HepG2 (cell line): ENCODE measurements at regions not wholly inside any gene's neighbourhood (a gene's known extent, or its start where the extent isn't known, plus 50 kb on each side); places are given as distances from the start of the nearest gene placed in this dataset.

ENCODE experiments used
- ATAC-seq: fragments of 200-7000 bp; cut with Tn5 transposase; 3 replicates; pipeline ENCODE4 v1.9.1; 2020; ENCODE audit warnings: mild to moderate bottlenecking, moderate library complexity
- BruUV-seq: library from RNA; stranded (reverse); fragments of 400-500 nt; replicated peaks from 2 replicates; lab custom pipeline; 2021; lab: Mats Ljungman, UMichigan
- CTCF ChIA-PET: fragments of 300-600 bp; formaldehyde crosslinking; extraction: SDS; loops from one replicate; lab custom pipeline; 2021; ENCODE audit warnings: low total read pairs, inconsistent platforms, low intra/inter-chr PET ratio; lab: Yijun Ruan, JAX
- POLR2A ChIA-PET: fragments of 350-600 bp; sonication (Branson Sonifier 250); formaldehyde crosslinking; loops from one replicate; lab custom pipeline; 2020; ENCODE audit warnings: antibody characterized with exemption, inconsistent platforms; lab: Yijun Ruan, JAX
- DNase-seq: peaks from one replicate; pipeline ENCODE4 v3.0.0-alpha.2; 2015; ENCODE audit warnings: low spot score
- FAIRE-seq: peaks from 3 replicates; lab custom pipeline; 2011; peaks lifted over from hg19 to GRCh38; lab: Jason Lieb, UNC
- H2AFZ ChIP-seq: one replicate; pipeline ENCODE4 v1.6.1; 2011; ENCODE audit warnings: low read length, inconsistent platforms
- H3K27ac ChIP-seq: fragments of 300-600 bp; 3 replicates; pipeline ENCODE4 v1.8.0; 2011; ENCODE audit warnings: mixed run types, mild to moderate bottlenecking, mixed read lengths, low read length, inconsistent platforms; ENCODE audit not compliant: insufficient read depth; ENCODE audit errors: extremely low read length
- H3K27me3 ChIP-seq, 2 experiments: fragments of 200-600 bp in 1 of 2; 2 replicates in 1 of 2; 3 replicates in 1 of 2; pipeline versions ENCODE4 v1.6.0 to v1.8.0; 2011; ENCODE audit warnings: low read length in 2 of 2, mild to moderate bottlenecking in 2 of 2, moderate library complexity in 2 of 2, inconsistent platforms in 1 of 2; ENCODE audit not compliant: insufficient read depth in 2 of 2, control insufficient read depth in 1 of 2
- H3K36me3 ChIP-seq, 2 experiments: fragments of 200-600 bp in 1 of 2; replicated peaks in 1 of 2; 2 replicates in 1 of 2; 3 replicates in 1 of 2; pipeline versions ENCODE4 v1.5.1 to v1.8.0; 2011; ENCODE audit warnings: low read length in 2 of 2, inconsistent platforms in 1 of 2; ENCODE audit not compliant: insufficient read depth in 2 of 2, control insufficient read depth in 1 of 2
- H3K4me1 ChIP-seq: 2 replicates; pipeline ENCODE4 v1.5.1; 2012; ENCODE audit warnings: low read length, inconsistent platforms; ENCODE audit not compliant: insufficient read depth
- H3K4me2 ChIP-seq: 2 replicates; pipeline ENCODE4 v1.6.0; 2011; ENCODE audit warnings: low read depth, low read length, inconsistent platforms
- H3K4me3 ChIP-seq, 3 experiments: fragments of 200-600 bp in 1 of 3; sonication (generic), shearing (Covaris generic) in 1 of 3; replicated peaks in 1 of 3; 2 replicates each; pipeline ENCODE4 v1.5.1; 2011 to 2016; ENCODE audit warnings: low read length in 3 of 3, inconsistent platforms in 2 of 3, low read depth in 2 of 3, mild to moderate bottlenecking in 2 of 3, control low read depth in 1 of 3, mixed read lengths in 1 of 3; ENCODE audit not compliant: insufficient read depth in 1 of 3
- H3K79me2 ChIP-seq: one replicate; pipeline ENCODE4 v1.6.1; 2011; ENCODE audit warnings: low read length, inconsistent platforms; ENCODE audit not compliant: insufficient read depth
- H3K9ac ChIP-seq: 2 replicates; pipeline ENCODE4 v1.6.0; 2011; ENCODE audit warnings: mild to moderate bottlenecking, low read depth, low read length, inconsistent platforms; ENCODE audit not compliant: insufficient read depth
- H3K9me3 ChIP-seq: 2 replicates; pipeline ENCODE4 v1.5.1; 2012; ENCODE audit warnings: mild to moderate bottlenecking, low read length
- H4K20me1 ChIP-seq: 2 replicates; pipeline ENCODE4 v1.6.0; 2011; ENCODE audit warnings: inconsistent platforms, mild to moderate bottlenecking, low read length, moderate library complexity; ENCODE audit not compliant: insufficient read depth
- ETV6 ChIP-seq: sonication (generic); formaldehyde crosslinking; conservative IDR thresholded peaks from 2 replicates; pipeline ENCODE4 v1.4.0; 2020; ENCODE audit warnings: missing genetic modification reagents
- IRF2 ChIP-seq: IDR thresholded peaks from 2 replicates; pipeline ENCODE4 v1.6.1; 2018; ENCODE audit warnings: missing genetic modification reagents, missing compliant biosample characterization
- ISL2 ChIP-seq: sonication (generic); formaldehyde crosslinking; IDR thresholded peaks from 2 replicates; pipeline ENCODE4 v1.5.0; 2020; ENCODE audit warnings: missing genetic modification reagents
- KAT8 ChIP-seq: IDR thresholded peaks from 2 replicates; pipeline ENCODE4 v1.6.1; 2016; ENCODE audit warnings: missing genetic modification reagents, missing compliant biosample characterization
- MATR3 ChIP-seq: sonication (generic); formaldehyde crosslinking; IDR thresholded peaks from 2 replicates; pipeline ENCODE4 v1.4.0; 2020; ENCODE audit warnings: missing genetic modification reagents
- ONECUT2 ChIP-seq: sonication (generic); formaldehyde crosslinking; IDR thresholded peaks from 2 replicates; pipeline ENCODE4 v1.4.0; 2020; ENCODE audit warnings: missing genetic modification reagents
- PHF8 ChIP-seq: sonication (generic); formaldehyde crosslinking; IDR thresholded peaks from 2 replicates; pipeline ENCODE4 v1.5.0; 2020; ENCODE audit warnings: missing genetic modification reagents
- ZNF121 ChIP-seq: sonication (generic); formaldehyde crosslinking; IDR thresholded peaks from 2 replicates; pipeline ENCODE4 v1.5.0; 2020; ENCODE audit warnings: mild to moderate bottlenecking, missing genetic modification reagents
- ZNF180 ChIP-seq: sonication (generic); formaldehyde crosslinking; IDR thresholded peaks from 2 replicates; pipeline ENCODE4 v1.4.0; 2020; ENCODE audit warnings: low read depth, missing genetic modification reagents, borderline replicate concordance
- ZNF333 ChIP-seq: sonication (generic); formaldehyde crosslinking; IDR thresholded peaks from 2 replicates; pipeline ENCODE4 v1.4.0; 2020; ENCODE audit warnings: mild to moderate bottlenecking, missing genetic modification reagents, borderline replicate concordance
- ZNF678 ChIP-seq: sonication (generic); formaldehyde crosslinking; IDR thresholded peaks from 2 replicates; pipeline ENCODE4 v1.4.0; 2020; ENCODE audit warnings: mild to moderate bottlenecking, missing genetic modification reagents
- ZNF713 ChIP-seq: sonication (generic); formaldehyde crosslinking; IDR thresholded peaks from 2 replicates; pipeline ENCODE4 v1.4.0; 2020; ENCODE audit warnings: mild to moderate bottlenecking, missing genetic modification reagents
- WGBS: methylation state at CpG from one replicate; pipeline ENCODE4 v1.1.6; 2017; ENCODE audit warnings: low lambda C conversion rate; 5-methylcytosine and 5-hydroxymethylcytosine counted together
- in situ Hi-C: cut with HindIII; loops from 2 replicates; pipeline ENCODE4 v1.10.0; 2017; ENCODE audit warnings: low pct_unique_long_range_greater_than_20kb; ENCODE audit not compliant: extremely low pct_ligation_motif_present
- intact Hi-C: fragments of 100-400 bp; cut with micrococcal nuclease; formaldehyde crosslinking; loops from one replicate; pipeline ENCODE4 v1.10.0; 2022; ENCODE audit not compliant: unreplicated experiment
- TF ChIP-seq, protein P1 (sequence below): sonication (generic); formaldehyde crosslinking; IDR thresholded peaks from 2 replicates; pipeline ENCODE4 v1.8.0; 2022; ENCODE audit warnings: mild to moderate bottlenecking, missing genetic modification reagents; ENCODE audit not compliant: insufficient replicate concordance
- TF ChIP-seq, protein P2 (sequence below): sonication (generic); formaldehyde crosslinking; IDR thresholded peaks from 2 replicates; pipeline ENCODE4 v1.5.0; 2020; ENCODE audit warnings: mild to moderate bottlenecking, missing genetic modification reagents
- TF ChIP-seq, protein P3 (sequence below): sonication (generic); formaldehyde crosslinking; IDR thresholded peaks from 2 replicates; pipeline ENCODE4 v1.4.0; 2020; ENCODE audit warnings: missing genetic modification reagents
- TF ChIP-seq, protein P4 (sequence below): IDR thresholded peaks from 2 replicates; pipeline ENCODE4 v1.6.1; 2016; ENCODE audit warnings: control low read depth
- TF ChIP-seq, protein P5 (sequence below): sonication (generic); formaldehyde crosslinking; IDR thresholded peaks from 2 replicates; pipeline ENCODE4 v1.4.0; 2020; ENCODE audit warnings: low read depth, mild to moderate bottlenecking, missing genetic modification reagents

DNA sequence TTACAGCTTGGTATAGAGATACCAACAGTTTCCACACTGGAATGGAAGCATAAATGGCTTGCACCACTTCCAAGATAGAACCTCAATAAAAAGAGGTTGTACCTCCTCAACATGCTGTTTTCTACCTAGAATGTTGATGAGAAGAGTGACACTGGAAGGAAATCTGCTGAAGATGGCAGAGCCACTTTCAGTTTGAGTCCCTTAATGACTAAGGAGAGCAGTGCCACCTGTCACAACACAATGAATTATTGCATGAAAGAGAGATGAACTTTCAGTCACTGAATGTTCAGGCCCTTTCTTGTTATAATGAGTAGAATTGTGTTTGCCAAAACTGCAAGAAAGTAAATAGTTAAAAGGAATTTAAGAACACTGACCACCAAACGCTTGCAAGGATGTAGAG lies 958.5 kb downstream of the DTWD2 start:
- Histone ChIP-seq H3K27me3 (no peaks in the 10 kb centered on the region), H3K4me2 (no peak overlapping the region), H3K79me2 (no peaks in the 10 kb centered on the region), H3K36me3 (no peaks in the 10 kb centered on the region), H3K9ac (no peak overlapping the region), H2AFZ (no peak overlapping the region), H3K4me1 (no peaks in the 10 kb centered on the region), H4K20me1 (no peaks in the 10 kb centered on the region), H3K9me3 (no peaks in the 10 kb centered on the region), H3K27ac (no peak overlapping the region), H3K4me3 (no peak overlapping the region)
- 14% methylated on average over 1 of the region's 1 CpG for WGBS
- POLR2A ChIA-PET, result no interaction called here
- TF ChIP-seq, protein P1, sequence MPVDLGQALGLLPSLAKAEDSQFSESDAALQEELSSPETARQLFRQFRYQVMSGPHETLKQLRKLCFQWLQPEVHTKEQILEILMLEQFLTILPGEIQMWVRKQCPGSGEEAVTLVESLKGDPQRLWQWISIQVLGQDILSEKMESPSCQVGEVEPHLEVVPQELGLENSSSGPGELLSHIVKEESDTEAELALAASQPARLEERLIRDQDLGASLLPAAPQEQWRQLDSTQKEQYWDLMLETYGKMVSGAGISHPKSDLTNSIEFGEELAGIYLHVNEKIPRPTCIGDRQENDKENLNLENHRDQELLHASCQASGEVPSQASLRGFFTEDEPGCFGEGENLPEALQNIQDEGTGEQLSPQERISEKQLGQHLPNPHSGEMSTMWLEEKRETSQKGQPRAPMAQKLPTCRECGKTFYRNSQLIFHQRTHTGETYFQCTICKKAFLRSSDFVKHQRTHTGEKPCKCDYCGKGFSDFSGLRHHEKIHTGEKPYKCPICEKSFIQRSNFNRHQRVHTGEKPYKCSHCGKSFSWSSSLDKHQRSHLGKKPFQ, result no peak
- TF ChIP-seq ZNF333 (no peak), ONECUT2 (no peak), ZNF121 (CRISPR knock-in tag) (no peak), PHF8 (CRISPR knock-in tag) (no peak), ETV6 (no peak), IRF2 (CRISPR knock-in tag) (no peak), MATR3 (CRISPR knock-in tag) (no peak), ISL2 (CRISPR knock-in tag) (no peak), ZNF713 (CRISPR knock-in tag) (no peak), ZNF180 (CRISPR knock-in tag) (no peak), ZNF678 (CRISPR knock-in tag) (no peak), KAT8 (CRISPR knock-in tag) (no peak)
- TF ChIP-seq, protein P2, sequence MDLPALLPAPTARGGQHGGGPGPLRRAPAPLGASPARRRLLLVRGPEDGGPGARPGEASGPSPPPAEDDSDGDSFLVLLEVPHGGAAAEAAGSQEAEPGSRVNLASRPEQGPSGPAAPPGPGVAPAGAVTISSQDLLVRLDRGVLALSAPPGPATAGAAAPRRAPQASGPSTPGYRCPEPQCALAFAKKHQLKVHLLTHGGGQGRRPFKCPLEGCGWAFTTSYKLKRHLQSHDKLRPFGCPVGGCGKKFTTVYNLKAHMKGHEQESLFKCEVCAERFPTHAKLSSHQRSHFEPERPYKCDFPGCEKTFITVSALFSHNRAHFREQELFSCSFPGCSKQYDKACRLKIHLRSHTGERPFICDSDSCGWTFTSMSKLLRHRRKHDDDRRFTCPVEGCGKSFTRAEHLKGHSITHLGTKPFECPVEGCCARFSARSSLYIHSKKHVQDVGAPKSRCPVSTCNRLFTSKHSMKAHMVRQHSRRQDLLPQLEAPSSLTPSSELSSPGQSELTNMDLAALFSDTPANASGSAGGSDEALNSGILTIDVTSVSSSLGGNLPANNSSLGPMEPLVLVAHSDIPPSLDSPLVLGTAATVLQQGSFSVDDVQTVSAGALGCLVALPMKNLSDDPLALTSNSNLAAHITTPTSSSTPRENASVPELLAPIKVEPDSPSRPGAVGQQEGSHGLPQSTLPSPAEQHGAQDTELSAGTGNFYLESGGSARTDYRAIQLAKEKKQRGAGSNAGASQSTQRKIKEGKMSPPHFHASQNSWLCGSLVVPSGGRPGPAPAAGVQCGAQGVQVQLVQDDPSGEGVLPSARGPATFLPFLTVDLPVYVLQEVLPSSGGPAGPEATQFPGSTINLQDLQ (CRISPR knock-in tag), result no peak
- TF ChIP-seq, protein P3, sequence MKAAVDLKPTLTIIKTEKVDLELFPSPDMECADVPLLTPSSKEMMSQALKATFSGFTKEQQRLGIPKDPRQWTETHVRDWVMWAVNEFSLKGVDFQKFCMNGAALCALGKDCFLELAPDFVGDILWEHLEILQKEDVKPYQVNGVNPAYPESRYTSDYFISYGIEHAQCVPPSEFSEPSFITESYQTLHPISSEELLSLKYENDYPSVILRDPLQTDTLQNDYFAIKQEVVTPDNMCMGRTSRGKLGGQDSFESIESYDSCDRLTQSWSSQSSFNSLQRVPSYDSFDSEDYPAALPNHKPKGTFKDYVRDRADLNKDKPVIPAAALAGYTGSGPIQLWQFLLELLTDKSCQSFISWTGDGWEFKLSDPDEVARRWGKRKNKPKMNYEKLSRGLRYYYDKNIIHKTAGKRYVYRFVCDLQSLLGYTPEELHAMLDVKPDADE (CRISPR knock-in tag), result no peak
- TF ChIP-seq, protein P4, sequence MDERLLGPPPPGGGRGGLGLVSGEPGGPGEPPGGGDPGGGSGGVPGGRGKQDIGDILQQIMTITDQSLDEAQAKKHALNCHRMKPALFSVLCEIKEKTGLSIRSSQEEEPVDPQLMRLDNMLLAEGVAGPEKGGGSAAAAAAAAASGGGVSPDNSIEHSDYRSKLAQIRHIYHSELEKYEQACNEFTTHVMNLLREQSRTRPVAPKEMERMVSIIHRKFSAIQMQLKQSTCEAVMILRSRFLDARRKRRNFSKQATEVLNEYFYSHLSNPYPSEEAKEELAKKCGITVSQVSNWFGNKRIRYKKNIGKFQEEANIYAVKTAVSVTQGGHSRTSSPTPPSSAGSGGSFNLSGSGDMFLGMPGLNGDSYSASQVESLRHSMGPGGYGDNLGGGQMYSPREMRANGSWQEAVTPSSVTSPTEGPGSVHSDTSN (CRISPR knock-in tag), result no peak
- TF ChIP-seq, protein P5, sequence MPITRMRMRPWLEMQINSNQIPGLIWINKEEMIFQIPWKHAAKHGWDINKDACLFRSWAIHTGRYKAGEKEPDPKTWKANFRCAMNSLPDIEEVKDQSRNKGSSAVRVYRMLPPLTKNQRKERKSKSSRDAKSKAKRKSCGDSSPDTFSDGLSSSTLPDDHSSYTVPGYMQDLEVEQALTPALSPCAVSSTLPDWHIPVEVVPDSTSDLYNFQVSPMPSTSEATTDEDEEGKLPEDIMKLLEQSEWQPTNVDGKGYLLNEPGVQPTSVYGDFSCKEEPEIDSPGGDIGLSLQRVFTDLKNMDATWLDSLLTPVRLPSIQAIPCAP (CRISPR knock-in tag), result no peak
- FAIRE-seq, result no peak
- no peak for ATAC-seq
- DNase-seq, result no peak
- intact Hi-C loops, result no loop called here
- in situ Hi-C loops, result no loop called here
- BruUV-seq, result no TSS peak
- CTCF ChIA-PET, result no interaction called here
